KMS-11 (cell line): ENCODE measurements at regions not wholly inside any gene's neighbourhood (a gene's known extent, or its start where the extent isn't known, plus 50 kb on each side); places are given as distances from the start of the nearest gene placed in this dataset.
"Not testable (repeated sequence)": the region's sequence is repeated elsewhere in the genome, so short reads cannot be mapped to it uniquely, and the experiment has no call there.

Source experiments
- H2AFZ ChIP-seq: fragments of 200-600 bp; sonication (generic); 2 replicates; pipeline ENCODE4 v1.6.1; 2016; ENCODE audit warnings: antibody characterized with exemption, mixed run types, low read depth
- H3K27ac ChIP-seq: fragments of 200-600 bp; sonication (generic); 2 replicates; pipeline ENCODE4 v1.6.1; 2016; ENCODE audit warnings: mild to moderate bottlenecking, mixed run types
- H3K27me3 ChIP-seq: fragments of 200-600 bp; sonication (generic); 2 replicates; pipeline ENCODE4 v1.6.1; 2017; ENCODE audit warnings: mild to moderate bottlenecking, low read depth, mixed run types, moderate library complexity; ENCODE audit not compliant: insufficient read depth
- H3K36me3 ChIP-seq: fragments of 200-600 bp; sonication (generic); 2 replicates; pipeline ENCODE4 v1.6.1; 2017; ENCODE audit warnings: mild to moderate bottlenecking, mixed run types; ENCODE audit not compliant: insufficient read depth
- H3K4me1 ChIP-seq: fragments of 200-600 bp; sonication (generic); 2 replicates; pipeline ENCODE4 v1.6.1; 2016; ENCODE audit warnings: mild to moderate bottlenecking, low read depth, mixed run types; ENCODE audit not compliant: poor library complexity, severe bottlenecking
- H3K4me2 ChIP-seq: fragments of 200-600 bp; sonication (generic); 2 replicates; pipeline ENCODE4 v1.7.0; 2016; ENCODE audit warnings: mild to moderate bottlenecking, mixed run types
- H3K4me3 ChIP-seq: fragments of 200-600 bp; sonication (generic); IDR thresholded peaks from 2 replicates; pipeline ENCODE4 v1.6.1; 2017; ENCODE audit warnings: low read depth, low read length, mixed read lengths; ENCODE audit not compliant: insufficient read depth
- H3K79me2 ChIP-seq: fragments of 200-600 bp; sonication (generic); 2 replicates; pipeline ENCODE4 v1.6.1; 2016; ENCODE audit warnings: low read depth, mixed run types; ENCODE audit not compliant: insufficient read depth
- H3K9ac ChIP-seq: fragments of 200-600 bp; sonication (generic); 2 replicates; pipeline ENCODE4 v1.6.1; 2016; ENCODE audit warnings: mild to moderate bottlenecking, mixed run types
- H4K20me1 ChIP-seq: fragments of 200-600 bp; sonication (generic); 2 replicates; pipeline ENCODE4 v1.6.1; 2016; ENCODE audit warnings: mild to moderate bottlenecking, mixed run types; ENCODE audit not compliant: insufficient read depth
- CTCF ChIP-seq: fragments of 200-600 bp; sonication (generic); conservative IDR thresholded peaks from 2 replicates; pipeline ENCODE4 v1.6.1; 2017; ENCODE audit warnings: low read depth, mild to moderate bottlenecking, antibody characterized with exemption, low read length, moderate library complexity, mixed read lengths

GRCh38 chr7:10646194-10646593, 327.5 kb upstream of the PHF14 start:
- H3K36me3 ChIP-seq: no peaks in the 10 kb centered on the region
- no peaks in the 10 kb centered on the region for H3K79me2 ChIP-seq
- H3K4me3 ChIP-seq: no peak overlapping the region
- H3K27ac ChIP-seq: no peak overlapping the region
- no peak overlapping the region for H2AFZ ChIP-seq
- H4K20me1 ChIP-seq: no peaks in the 10 kb centered on the region
- no peak for TF ChIP-seq CTCF
- H3K4me2 ChIP-seq: no peak overlapping the region
- H3K9ac ChIP-seq: no peak overlapping the region
- no peaks in the 10 kb centered on the region for H3K4me1 ChIP-seq
- H3K27me3 ChIP-seq: no peaks in the 10 kb centered on the region

- Histone ChIP-seq H3K36me3 (no peaks in the 10 kb centered on the region), H4K20me1 (no peaks in the 10 kb centered on the region), H3K4me2 (no peak overlapping the region), H3K27me3 (no peaks in the 10 kb centered on the region), H3K4me1 (no peaks in the 10 kb centered on the region), H3K9ac (no peak overlapping the region), H3K79me2 (no peaks in the 10 kb centered on the region), H3K4me3 (no peak overlapping the region), H3K27ac (no peak overlapping the region), H2AFZ (no peak overlapping the region)
- TF ChIP-seq CTCF: no peak
Measured at GRCh38 chr7:10648289-10648688, 325.4 kb upstream of the PHF14 start.

GRCh38 chr7:10649120-10649519, 324.6 kb upstream of the PHF14 start:
- H4K20me1 ChIP-seq, H3K9ac ChIP-seq, H3K27ac ChIP-seq, H3K4me2 ChIP-seq, H3K27me3 ChIP-seq, H3K36me3 ChIP-seq, H3K4me1 ChIP-seq, H3K4me3 ChIP-seq, H2AFZ ChIP-seq, H3K79me2 ChIP-seq: not testable (repeated sequence)

GRCh38 chr7:10655031-10655430, 318.6 kb upstream of the PHF14 start:
- Histone ChIP-seq H3K27me3 (no peaks in the 10 kb centered on the region), H3K9ac (no peak overlapping the region), H3K4me3 (no peak overlapping the region), H3K36me3 (no peaks in the 10 kb centered on the region), H3K4me1 (no peaks in the 10 kb centered on the region), H3K4me2 (no peak overlapping the region), H4K20me1 (no peaks in the 10 kb centered on the region), H2AFZ (no peak overlapping the region), H3K27ac (no peak overlapping the region), H3K79me2 (no peaks in the 10 kb centered on the region)
- no peak for TF ChIP-seq CTCF

GRCh38 chr7:10657201-10657600, 316.5 kb upstream of the PHF14 start:
- H3K79me2 ChIP-seq: no peaks in the 10 kb centered on the region
- TF ChIP-seq CTCF: no peak
- H3K9ac ChIP-seq: no peak overlapping the region
- H3K4me1 ChIP-seq: peaks cover 11% of the 10 kb centered on the region
- H3K27ac ChIP-seq: no peak overlapping the region
- H3K27me3 ChIP-seq: no peaks in the 10 kb centered on the region
- no peaks in the 10 kb centered on the region for H3K36me3 ChIP-seq
- H3K4me2 ChIP-seq: no peak overlapping the region
- no peaks in the 10 kb centered on the region for H4K20me1 ChIP-seq
- H3K4me3 ChIP-seq: no peak overlapping the region
- no peak overlapping the region for H2AFZ ChIP-seq
